Suprapubic skin (tissue), 3 donors: ENCODE measurements at regions not wholly inside any gene's neighbourhood (a gene's known extent, or its start where the extent isn't known, plus 50 kb on each side); places are given as distances from the start of the nearest gene placed in this dataset.

Source experiments
- CTCF ChIP-seq, 2 donors: fragments of 200-600 bp in 1 of 2; fragments of 450-650 bp in 1 of 2; sonication (generic) in 1 of 2; IDR thresholded peaks; one replicate each; pipeline ENCODE4 v1.5.1; 2016 to 2019; ENCODE audit warnings: antibody characterized with exemption in 2 of 2, mild to moderate bottlenecking in 1 of 2, moderate library complexity in 1 of 2
- POLR2AphosphoS5 ChIP-seq, 3 donors: sonication (generic); formaldehyde crosslinking; IDR thresholded peaks; one replicate each; pipeline ENCODE4 v1.6.1; 2017; ENCODE audit warnings: antibody characterized with exemption in 3 of 3

GRCh38 chr15:36332896-36333295 is 246.5 kb upstream of the CDIN1 start:
- TF ChIP-seq CTCF (IDR thresholded peaks at IDR 0.05) (no peak), POLR2AphosphoS5 (IDR thresholded peaks at IDR 0.05) (no peak)
